ENCODE measurements at regions not wholly inside any gene's neighbourhood (a gene's known extent, or its start where the extent isn't known, plus 50 kb on each side); places are given as distances from the start of the nearest gene placed in this dataset.

- 81% methylated on average over 1 of the region's 1 CpG for WGBS
- no peak for TF ChIP-seq YY1 (IDR thresholded peaks at IDR 0.05)
- TF ChIP-seq, protein P1, sequence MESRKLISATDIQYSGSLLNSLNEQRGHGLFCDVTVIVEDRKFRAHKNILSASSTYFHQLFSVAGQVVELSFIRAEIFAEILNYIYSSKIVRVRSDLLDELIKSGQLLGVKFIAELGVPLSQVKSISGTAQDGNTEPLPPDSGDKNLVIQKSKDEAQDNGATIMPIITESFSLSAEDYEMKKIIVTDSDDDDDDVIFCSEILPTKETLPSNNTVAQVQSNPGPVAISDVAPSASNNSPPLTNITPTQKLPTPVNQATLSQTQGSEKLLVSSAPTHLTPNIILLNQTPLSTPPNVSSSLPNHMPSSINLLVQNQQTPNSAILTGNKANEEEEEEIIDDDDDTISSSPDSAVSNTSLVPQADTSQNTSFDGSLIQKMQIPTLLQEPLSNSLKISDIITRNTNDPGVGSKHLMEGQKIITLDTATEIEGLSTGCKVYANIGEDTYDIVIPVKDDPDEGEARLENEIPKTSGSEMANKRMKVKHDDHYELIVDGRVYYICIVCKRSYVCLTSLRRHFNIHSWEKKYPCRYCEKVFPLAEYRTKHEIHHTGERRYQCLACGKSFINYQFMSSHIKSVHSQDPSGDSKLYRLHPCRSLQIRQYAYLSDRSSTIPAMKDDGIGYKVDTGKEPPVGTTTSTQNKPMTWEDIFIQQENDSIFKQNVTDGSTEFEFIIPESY (IDR thresholded peaks at IDR 0.05), result no peak
- TF ChIP-seq FOXA2 (IDR thresholded peaks at IDR 0.05), result no peak
- TF ChIP-seq, protein P2, sequence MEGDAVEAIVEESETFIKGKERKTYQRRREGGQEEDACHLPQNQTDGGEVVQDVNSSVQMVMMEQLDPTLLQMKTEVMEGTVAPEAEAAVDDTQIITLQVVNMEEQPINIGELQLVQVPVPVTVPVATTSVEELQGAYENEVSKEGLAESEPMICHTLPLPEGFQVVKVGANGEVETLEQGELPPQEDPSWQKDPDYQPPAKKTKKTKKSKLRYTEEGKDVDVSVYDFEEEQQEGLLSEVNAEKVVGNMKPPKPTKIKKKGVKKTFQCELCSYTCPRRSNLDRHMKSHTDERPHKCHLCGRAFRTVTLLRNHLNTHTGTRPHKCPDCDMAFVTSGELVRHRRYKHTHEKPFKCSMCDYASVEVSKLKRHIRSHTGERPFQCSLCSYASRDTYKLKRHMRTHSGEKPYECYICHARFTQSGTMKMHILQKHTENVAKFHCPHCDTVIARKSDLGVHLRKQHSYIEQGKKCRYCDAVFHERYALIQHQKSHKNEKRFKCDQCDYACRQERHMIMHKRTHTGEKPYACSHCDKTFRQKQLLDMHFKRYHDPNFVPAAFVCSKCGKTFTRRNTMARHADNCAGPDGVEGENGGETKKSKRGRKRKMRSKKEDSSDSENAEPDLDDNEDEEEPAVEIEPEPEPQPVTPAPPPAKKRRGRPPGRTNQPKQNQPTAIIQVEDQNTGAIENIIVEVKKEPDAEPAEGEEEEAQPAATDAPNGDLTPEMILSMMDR (IDR thresholded peaks at IDR 0.05; ENCODE audit: low read depth, low read length, missing input control), result no peak
- TF ChIP-seq NR2F2 (IDR thresholded peaks at IDR 0.05), result no peak
- no peak for TF ChIP-seq RAD21 (IDR thresholded peaks at IDR 0.05)
- no peak for TF ChIP-seq RXRA (IDR thresholded peaks at IDR 0.05)
- TF ChIP-seq ATF3 (IDR thresholded peaks at IDR 0.05), result no peak
- TF ChIP-seq TAF1 (conservative IDR thresholded peaks at IDR 0.05), result no peak
- no peak for TF ChIP-seq HNF4A (conservative IDR thresholded peaks at IDR 0.05)
- TF ChIP-seq, protein P3, sequence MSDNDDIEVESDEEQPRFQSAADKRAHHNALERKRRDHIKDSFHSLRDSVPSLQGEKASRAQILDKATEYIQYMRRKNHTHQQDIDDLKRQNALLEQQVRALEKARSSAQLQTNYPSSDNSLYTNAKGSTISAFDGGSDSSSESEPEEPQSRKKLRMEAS (IDR thresholded peaks at IDR 0.05), result no peak
- TF ChIP-seq SP1 (IDR thresholded peaks at IDR 0.05), result no peak
- no peak for TF ChIP-seq HNF4G (IDR thresholded peaks at IDR 0.05)
- TF ChIP-seq FOXA1 (IDR thresholded peaks at IDR 0.05), result no peak
- no peak for TF ChIP-seq JUND (IDR thresholded peaks at IDR 0.05)
- TF ChIP-seq EGR1 (IDR thresholded peaks at IDR 0.05; ENCODE audit: low read depth in 2 of 2), result no peak
- H3K4me1 ChIP-seq (ENCODE audit: control insufficient read depth in 4 of 4, insufficient read depth in 4 of 4, low read length in 3 of 4), result peaks cover 0 to 27% (median 20%) of the 10 kb centered on the region in 4 donors
- no peak overlapping the region for H3K9ac ChIP-seq (ENCODE audit: low read depth in 1 of 2, low read length in 2 of 2)
- DNase-seq (ENCODE audit: low spot score), result no peak
- H3K9me3 ChIP-seq (ENCODE audit: control insufficient read depth in 4 of 4, low read length in 3 of 4), result no peaks in the 10 kb centered on the region
- H3K27ac ChIP-seq (ENCODE audit: low read depth in 1 of 2, low read length in 2 of 2), result no peak overlapping the region
- H3K27me3 ChIP-seq (ENCODE audit: control insufficient read depth in 4 of 4, insufficient read depth in 4 of 4, low read length in 3 of 4), result no peaks in the 10 kb centered on the region
- H3K4me3 ChIP-seq (ENCODE audit: low read depth in 1 of 3, low read length in 3 of 3), result no peak overlapping the region
- no peaks in the 10 kb centered on the region for H3K36me3 ChIP-seq (ENCODE audit: control insufficient read depth in 4 of 4, insufficient read depth in 3 of 4, low read depth in 1 of 4, low read length in 3 of 4)
Observed at GRCh38 chr12:19068137-19068536, 61.4 kb upstream of the PLEKHA5 start.

- Histone ChIP-seq H3K4me3 (ENCODE audit: low read depth in 1 of 3, low read length in 3 of 3) (no peak overlapping the region), H3K9ac (ENCODE audit: low read depth in 1 of 2, low read length in 2 of 2) (no peak overlapping the region), H3K27me3 (ENCODE audit: control insufficient read depth in 4 of 4, insufficient read depth in 4 of 4, low read length in 3 of 4) (no peaks in the 10 kb centered on the region), H3K27ac (ENCODE audit: low read depth in 1 of 2, low read length in 2 of 2) (no peak overlapping the region), H3K9me3 (ENCODE audit: control insufficient read depth in 4 of 4, low read length in 3 of 4) (peaks cover 0 to 2% (median 0%) of the 10 kb centered on the region in 4 donors), H3K4me1 (ENCODE audit: control insufficient read depth in 4 of 4, insufficient read depth in 4 of 4, low read length in 3 of 4) (peaks cover 0 to 21% (median 17%) of the 10 kb centered on the region in 4 donors), H3K36me3 (ENCODE audit: control insufficient read depth in 4 of 4, insufficient read depth in 3 of 4, low read depth in 1 of 4, low read length in 3 of 4) (no peaks in the 10 kb centered on the region)
- WGBS, result 94% methylated on average over 1 of the region's 1 CpG
- TF ChIP-seq HNF4G (IDR thresholded peaks at IDR 0.05) (no peak), JUND (IDR thresholded peaks at IDR 0.05) (no peak), YY1 (IDR thresholded peaks at IDR 0.05) (no peak), RXRA (IDR thresholded peaks at IDR 0.05) (no peak), RAD21 (IDR thresholded peaks at IDR 0.05) (no peak), GABPA (IDR thresholded peaks at IDR 0.05 in 1 of 2, conservative IDR thresholded peaks at IDR 0.05 in 1 of 2) (no peak), HNF4A (conservative IDR thresholded peaks at IDR 0.05) (no peak), FOXA1 (IDR thresholded peaks at IDR 0.05) (no peak), FOXA2 (IDR thresholded peaks at IDR 0.05) (no peak), EGR1 (IDR thresholded peaks at IDR 0.05; ENCODE audit: low read depth in 2 of 2) (no peak)
- TF ChIP-seq, protein P1 (IDR thresholded peaks at IDR 0.05), result no peak
- no peak for DNase-seq (ENCODE audit: low spot score)
Observed at GRCh38 chr12:19070341-19070740, 59.2 kb upstream of the PLEKHA5 start.

Data from liver (tissue), 8 donors.